SH-SY5Y (cell line): ENCODE measurements at regions not wholly inside any gene's neighbourhood (a gene's known extent, or its start where the extent isn't known, plus 50 kb on each side); places are given as distances from the start of the nearest gene placed in this dataset.

Source experiments
- GATA2 ChIP-seq: IDR thresholded peaks from 2 replicates; pipeline ENCODE4 v1.6.1; 2011; ENCODE audit warnings: mild to moderate bottlenecking, low read depth, low read length
- GATA3 ChIP-seq: IDR thresholded peaks from 2 replicates; pipeline ENCODE4 v1.6.1; 2011; ENCODE audit warnings: low read depth, mild to moderate bottlenecking, low read length, moderate library complexity

GRCh38 chr7:69090936-69091335 is 507.3 kb upstream of the AUTS2 start:
- no peak for TF ChIP-seq GATA2
- no peak for TF ChIP-seq GATA3
